SK-N-MC (cell line): ENCODE measurements at regions not wholly inside any gene's neighbourhood (a gene's known extent, or its start where the extent isn't known, plus 50 kb on each side); places are given as distances from the start of the nearest gene placed in this dataset.

Source experiments
- DNase-seq: peaks from one replicate; pipeline ENCODE4 v3.0.0-alpha.2; 2011; ENCODE audit warnings: low read depth, low spot score
- H3K27ac ChIP-seq: fragments of 200-600 bp; sonication (generic); 2 replicates; pipeline ENCODE4 v1.5.1; 2016; ENCODE audit warnings: mixed run types
- H3K36me3 ChIP-seq: fragments of 200-600 bp; sonication (generic); 2 replicates; pipeline ENCODE4 v1.6.1; 2017; ENCODE audit warnings: antibody characterized with exemption, low read length, mixed read lengths; ENCODE audit not compliant: insufficient read depth
- H3K4me3 ChIP-seq: fragments of 200-600 bp; sonication (generic); 2 replicates; pipeline ENCODE4 v1.5.1; 2016
- H3K9ac ChIP-seq: fragments of 200-600 bp; sonication (generic); 2 replicates; pipeline ENCODE4 v1.8.0; 2017; ENCODE audit warnings: mixed run types, mixed read lengths; ENCODE audit not compliant: insufficient read length
- H3K9me3 ChIP-seq: fragments of 200-600 bp; sonication (generic); 2 replicates; pipeline ENCODE4 v1.6.1; 2017; ENCODE audit warnings: low read depth, mild to moderate bottlenecking, antibody characterized with exemption, low read length, moderate library complexity, mixed read lengths
- EZH2 ChIP-seq: fragments of 200-600 bp; sonication (generic); IDR thresholded peaks from one replicate; pipeline ENCODE4 v1.6.1; 2017; ENCODE audit warnings: antibody characterized with exemption
- FOXP2 ChIP-seq: optimal IDR thresholded peaks from 2 replicates; pipeline ENCODE3; 2011; ENCODE audit warnings: mild to moderate bottlenecking, moderate library complexity; ENCODE audit not compliant: insufficient read depth; ENCODE audit errors: extremely low read length, control extremely low read depth
- POLR2AphosphoS5 ChIP-seq: IDR thresholded peaks from 2 replicates; pipeline ENCODE4 v1.6.1; 2012; ENCODE audit warnings: mild to moderate bottlenecking, low read depth, low read length, borderline replicate concordance

GRCh38 chr11:106424111-106424510 lies 346.6 kb downstream of the AASDHPPT start:
- DNase-seq = no peak

GRCh38 chr11:106425819-106426218 lies 348.4 kb downstream of the AASDHPPT start:
- TF ChIP-seq POLR2AphosphoS5 (no peak), EZH2 (no peak), FOXP2 (no peak)

More at GRCh38 chr11:106424111-106424510, 346.6 kb downstream of the AASDHPPT start:
- Histone ChIP-seq H3K36me3 (no peaks in the 10 kb centered on the region), H3K4me3 (no peak overlapping the region), H3K9me3 (no peaks in the 10 kb centered on the region), H3K27ac (no peak overlapping the region), H3K9ac (no peak overlapping the region)
- TF ChIP-seq POLR2AphosphoS5 = no peak
- no peak for TF ChIP-seq EZH2
- TF ChIP-seq FOXP2 = no peak

GRCh38 chr11:106426696-106427095 lies 349.2 kb downstream of the AASDHPPT start:
- H3K36me3 ChIP-seq = no peaks in the 10 kb centered on the region
- no peak overlapping the region for H3K9ac ChIP-seq
- no peak for TF ChIP-seq POLR2AphosphoS5
- TF ChIP-seq EZH2 = no peak
- TF ChIP-seq FOXP2 = no peak
- no peak for DNase-seq
- no peak overlapping the region for H3K4me3 ChIP-seq
- H3K9me3 ChIP-seq = no peaks in the 10 kb centered on the region
- H3K27ac ChIP-seq = no peak overlapping the region

More at GRCh38 chr11:106425819-106426218, 348.4 kb downstream of the AASDHPPT start:
- Histone ChIP-seq H3K9me3 (no peaks in the 10 kb centered on the region), H3K9ac (no peak overlapping the region), H3K36me3 (no peaks in the 10 kb centered on the region), H3K27ac (no peak overlapping the region), H3K4me3 (no peak overlapping the region)
- no peak for DNase-seq

GRCh38 chr11:106427736-106428135 lies 350.3 kb downstream of the AASDHPPT start:
- TF ChIP-seq EZH2 (no peak), FOXP2 (no peak)

GRCh38 chr11:106442032-106442431 lies 364.6 kb downstream of the AASDHPPT start:
- Histone ChIP-seq H3K36me3 (no peaks in the 10 kb centered on the region), H3K9ac (no peak overlapping the region), H3K4me3 (no peak overlapping the region), H3K27ac (no peak overlapping the region), H3K9me3 (no peaks in the 10 kb centered on the region)
- TF ChIP-seq FOXP2 = no peak
- TF ChIP-seq EZH2 = no peak
- TF ChIP-seq POLR2AphosphoS5 = no peak
- DNase-seq = no peak

More at GRCh38 chr11:106427736-106428135, 350.3 kb downstream of the AASDHPPT start:
- DNase-seq = no peak
- H3K36me3 ChIP-seq = no peaks in the 10 kb centered on the region
- H3K27ac ChIP-seq = no peak overlapping the region
- no peak overlapping the region for H3K9ac ChIP-seq
- no peak overlapping the region for H3K4me3 ChIP-seq
- H3K9me3 ChIP-seq = no peaks in the 10 kb centered on the region

- no peak overlapping the region for H3K27ac ChIP-seq
- TF ChIP-seq POLR2AphosphoS5 = no peak
- TF ChIP-seq EZH2 = no peak
- no peak for TF ChIP-seq FOXP2
- H3K4me3 ChIP-seq = no peak overlapping the region
- DNase-seq = no peak
- H3K9ac ChIP-seq = no peak overlapping the region
- H3K36me3 ChIP-seq = no peaks in the 10 kb centered on the region
- H3K9me3 ChIP-seq = no peaks in the 10 kb centered on the region
Observed at GRCh38 chr11:106446302-106446701, 368.8 kb downstream of the AASDHPPT start.

- Histone ChIP-seq H3K4me3 (no peak overlapping the region), H3K36me3 (no peaks in the 10 kb centered on the region), H3K9ac (no peak overlapping the region), H3K9me3 (no peaks in the 10 kb centered on the region), H3K27ac (no peak overlapping the region)
- DNase-seq = no peak
- no peak for TF ChIP-seq EZH2
- TF ChIP-seq POLR2AphosphoS5 = no peak
- TF ChIP-seq FOXP2 = no peak
Observed at GRCh38 chr11:106446955-106447354, 369.5 kb downstream of the AASDHPPT start.

GRCh38 chr11:106447631-106448191 lies 370.2 kb downstream of the AASDHPPT start:
- Histone ChIP-seq H3K36me3 (no peaks in the 10 kb centered on the region), H3K9ac (no peak overlapping the region), H3K4me3 (no peak overlapping the region), H3K9me3 (no peaks in the 10 kb centered on the region), H3K27ac (no peak overlapping the region)
- no peak for TF ChIP-seq EZH2
- no peak for TF ChIP-seq POLR2AphosphoS5
- no peak for TF ChIP-seq FOXP2
- no peak for DNase-seq

GRCh38 chr11:106449763-106450162 lies 372.3 kb downstream of the AASDHPPT start:
- H3K9me3 ChIP-seq = no peaks in the 10 kb centered on the region
- H3K4me3 ChIP-seq = no peak overlapping the region
- DNase-seq = no peak
- no peak overlapping the region for H3K9ac ChIP-seq
- H3K27ac ChIP-seq = no peak overlapping the region
- TF ChIP-seq FOXP2 = no peak
- no peaks in the 10 kb centered on the region for H3K36me3 ChIP-seq
